ENCODE measurements at regions not wholly inside any gene's neighbourhood (a gene's known extent, or its start where the extent isn't known, plus 50 kb on each side); places are given as distances from the start of the nearest gene placed in this dataset.

- no TSS peak for BruUV-seq (replicated peaks)
- DNase-seq (ENCODE audit: low read depth, low spot score) = no peak
- FAIRE-seq = no peak
- Histone ChIP-seq H2AFZ (ENCODE audit: low read depth, low read length) (no peak overlapping the region), H4K20me1 (replicated peaks; ENCODE audit: control insufficient read depth, extremely low read depth, insufficient read depth, low read length) (no peaks in the 10 kb centered on the region), H3K36me3 (ENCODE audit: control insufficient read depth in 2 of 2, extremely low read depth in 1 of 2, insufficient read depth in 2 of 2, low read length in 2 of 2) (no peaks in the 10 kb centered on the region), H3K79me2 (ENCODE audit: control insufficient read depth, insufficient read depth, low read length) (no peaks in the 10 kb centered on the region), H3K9me1 (replicated peaks; ENCODE audit: control insufficient read depth, extremely low read depth, insufficient read depth, low read length) (no peaks in the 10 kb centered on the region), H3K4me1 (ENCODE audit: control insufficient read depth, extremely low read depth, insufficient read depth, low read length) (no peaks in the 10 kb centered on the region), H3K9ac (replicated peaks; ENCODE audit: extremely low read depth, insufficient read depth, low read length) (no peak overlapping the region), H3K9me3 (replicated peaks; ENCODE audit: control insufficient read depth, insufficient read depth, low read length) (no peaks in the 10 kb centered on the region), H3K27ac (ENCODE audit: insufficient read depth, low read depth, low read length) (no peak overlapping the region), H3K27me3 (ENCODE audit: control insufficient read depth in 2 of 2, insufficient read depth in 2 of 2, low read length in 2 of 2) (no peaks in the 10 kb centered on the region), H3K4me2 (ENCODE audit: insufficient read depth, low read length) (no peak overlapping the region), H3K4me3 (replicated peaks in 1 of 3; ENCODE audit: insufficient read depth in 1 of 3, low read depth in 1 of 3, low read length in 3 of 3) (no peak overlapping the region)
- CTCF ChIA-PET = no interaction called here
- POLR2A ChIA-PET = no interaction called here
- intact Hi-C loops (cut with micrococcal nuclease) = no loop called here
- TF ChIP-seq POLR2A (IDR thresholded peaks at IDR 0.05; ENCODE audit: low read depth, low read length) = no peak
- no peak for TF ChIP-seq MYC (IDR thresholded peaks at IDR 0.05; ENCODE audit: low read depth, low read length)
- TF ChIP-seq FOS (IDR thresholded peaks at IDR 0.05; ENCODE audit: borderline replicate concordance, insufficient read depth, low read length) = no peak
- TF ChIP-seq JUN (IDR thresholded peaks at IDR 0.05; ENCODE audit: borderline replicate concordance, insufficient read depth, insufficient read length, low read depth) = no peak
- no peak for TF ChIP-seq POLR2AphosphoS5 (IDR thresholded peaks at IDR 0.05; ENCODE audit: insufficient read depth, low read depth, low read length)
- no peak for TF ChIP-seq GATA2 (IDR thresholded peaks at IDR 0.05; ENCODE audit: insufficient read depth, insufficient read length, low read depth, low read length)
- no peak for TF ChIP-seq EZH2 (IDR thresholded peaks at IDR 0.05; ENCODE audit: borderline replicate concordance, low read depth, low read length, severe bottlenecking)
- TF ChIP-seq CTCF (IDR thresholded peaks at IDR 0.05; ENCODE audit: extremely low read depth in 1 of 2, insufficient read depth in 1 of 2, low read depth in 1 of 2, low read length in 2 of 2) = no peak
- TF ChIP-seq MAX (IDR thresholded peaks at IDR 0.05; ENCODE audit: insufficient read depth, insufficient read length) = no peak
- dilution Hi-C loops (cut with MboI; ENCODE audit: extremely low pct_ligation_motif_present, low sequenced_read_pairs) = no loop called here
Observed at GRCh38 chr2:198268519-198268918, 464.1 kb downstream of the PLCL1 start.
